OCI-LY3 (cell line): ENCODE measurements at regions not wholly inside any gene's neighbourhood (a gene's known extent, or its start where the extent isn't known, plus 50 kb on each side); places are given as distances from the start of the nearest gene placed in this dataset.

Experiments
- EZH2phosphoT487 ChIP-seq: fragments of 200-600 bp; shearing (Covaris generic); IDR thresholded peaks from 2 replicates; pipeline ENCODE4 v1.6.1; 2018; ENCODE audit warnings: antibody characterized with exemption, mixed run types, low read depth
- TF ChIP-seq, protein P1 (sequence below): fragments of 200-600, 300-600 bp; sonication (generic); IDR thresholded peaks from 2 replicates; pipeline ENCODE4 v1.5.1; 2014; ENCODE audit warnings: antibody characterized with exemption, low read length, low read depth

DNA sequence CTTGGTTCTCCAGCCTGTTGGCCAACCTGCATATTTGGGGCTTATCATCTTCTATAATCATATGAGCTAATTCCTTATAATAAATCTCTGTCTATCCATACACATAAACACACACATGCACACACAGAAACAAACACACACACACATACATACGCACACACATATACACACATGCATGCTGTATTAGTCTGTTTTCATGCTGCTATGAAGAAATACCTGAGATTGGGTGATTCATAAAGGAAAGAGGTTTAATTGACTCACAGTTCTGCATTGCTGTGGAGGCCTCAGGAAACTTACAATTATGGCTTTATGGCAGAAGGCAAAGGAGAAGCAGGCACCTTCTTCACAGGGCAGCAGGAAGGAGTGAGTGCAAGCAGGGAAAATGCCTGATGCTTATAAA is 707.4 kb upstream of the CDH2 start:
- TF ChIP-seq, protein P1, sequence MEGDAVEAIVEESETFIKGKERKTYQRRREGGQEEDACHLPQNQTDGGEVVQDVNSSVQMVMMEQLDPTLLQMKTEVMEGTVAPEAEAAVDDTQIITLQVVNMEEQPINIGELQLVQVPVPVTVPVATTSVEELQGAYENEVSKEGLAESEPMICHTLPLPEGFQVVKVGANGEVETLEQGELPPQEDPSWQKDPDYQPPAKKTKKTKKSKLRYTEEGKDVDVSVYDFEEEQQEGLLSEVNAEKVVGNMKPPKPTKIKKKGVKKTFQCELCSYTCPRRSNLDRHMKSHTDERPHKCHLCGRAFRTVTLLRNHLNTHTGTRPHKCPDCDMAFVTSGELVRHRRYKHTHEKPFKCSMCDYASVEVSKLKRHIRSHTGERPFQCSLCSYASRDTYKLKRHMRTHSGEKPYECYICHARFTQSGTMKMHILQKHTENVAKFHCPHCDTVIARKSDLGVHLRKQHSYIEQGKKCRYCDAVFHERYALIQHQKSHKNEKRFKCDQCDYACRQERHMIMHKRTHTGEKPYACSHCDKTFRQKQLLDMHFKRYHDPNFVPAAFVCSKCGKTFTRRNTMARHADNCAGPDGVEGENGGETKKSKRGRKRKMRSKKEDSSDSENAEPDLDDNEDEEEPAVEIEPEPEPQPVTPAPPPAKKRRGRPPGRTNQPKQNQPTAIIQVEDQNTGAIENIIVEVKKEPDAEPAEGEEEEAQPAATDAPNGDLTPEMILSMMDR, result no peak
- no peak for TF ChIP-seq EZH2phosphoT487
